Endothelial cell of umbilical vein (primary cell): ENCODE measurements at regions not wholly inside any gene's neighbourhood (a gene's known extent, or its start where the extent isn't known, plus 50 kb on each side); places are given as distances from the start of the nearest gene placed in this dataset.

Experiments used
- BruUV-seq: library from RNA; stranded (reverse); fragments of 400-500 nt; replicated peaks from 2 replicates; lab custom pipeline; 2021; lab: Mats Ljungman, UMichigan
- CTCF ChIA-PET: fragments of 300-600, 350-600 bp; sonication (Branson Sonifier 250); formaldehyde crosslinking; loops from one replicate; lab custom pipeline; 2021; ENCODE audit warnings: antibody characterized with exemption, inconsistent platforms; lab: Charles Lee
- POLR2A ChIA-PET: fragments of 300-600, 350-600 bp; sonication (Branson Sonifier 250); formaldehyde crosslinking; loops from one replicate; lab custom pipeline; 2021; ENCODE audit warnings: antibody characterized with exemption, inconsistent platforms; lab: Charles Lee
- DNase-seq: peaks from one replicate; pipeline ENCODE4 v3.0.0-alpha.2; 2011; ENCODE audit warnings: low read depth, low spot score
- FAIRE-seq: peaks from 2 replicates; lab custom pipeline; 2011; peaks lifted over from hg19 to GRCh38; lab: Jason Lieb, UNC
- H2AFZ ChIP-seq: 2 replicates; pipeline ENCODE4 v1.6.0; 2012; ENCODE audit warnings: low read depth, low read length, control low read depth, inconsistent platforms
- H3K27ac ChIP-seq: 2 replicates; pipeline ENCODE4 v1.5.1; 2011; ENCODE audit warnings: low read depth, mild to moderate bottlenecking, control low read depth, low read length, moderate library complexity; ENCODE audit not compliant: insufficient read depth
- H3K27me3 ChIP-seq, 2 experiments: 2 replicates each; pipeline versions ENCODE4 v1.6.0 to v1.6.1; 2011; ENCODE audit warnings: low read length in 2 of 2, mixed read lengths in 1 of 2; ENCODE audit not compliant: control insufficient read depth in 2 of 2, insufficient read depth in 2 of 2
- H3K36me3 ChIP-seq, 2 experiments: 2 replicates in 1 of 2; 3 replicates in 1 of 2; pipeline ENCODE4 v1.5.1; 2011; ENCODE audit warnings: low read length in 2 of 2, mild to moderate bottlenecking in 1 of 2, moderate library complexity in 1 of 2; ENCODE audit not compliant: control insufficient read depth in 2 of 2, insufficient read depth in 2 of 2; ENCODE audit errors: extremely low read depth in 1 of 2
- H3K4me1 ChIP-seq: 3 replicates; pipeline ENCODE4 v1.5.1; 2011; ENCODE audit warnings: mild to moderate bottlenecking, low read length; ENCODE audit not compliant: control insufficient read depth, insufficient read depth; ENCODE audit errors: extremely low read depth
- H3K4me2 ChIP-seq: 2 replicates; pipeline ENCODE4 v1.6.1; 2011; ENCODE audit warnings: low read length, control low read depth, mixed read lengths; ENCODE audit not compliant: insufficient read depth
- H3K4me3 ChIP-seq, 3 experiments: fragments of 200-600 bp in 1 of 3; sonication (generic), shearing (Covaris generic) in 1 of 3; replicated peaks in 1 of 3; 2 replicates each; pipeline ENCODE4 v1.5.1; 2011 to 2016; ENCODE audit warnings: control low read depth in 3 of 3, low read length in 3 of 3, mild to moderate bottlenecking in 2 of 3, inconsistent platforms in 1 of 3, low read depth in 1 of 3, moderate library complexity in 1 of 3; ENCODE audit not compliant: insufficient read depth in 1 of 3
- H3K79me2 ChIP-seq: 2 replicates; pipeline ENCODE4 v1.6.0; 2012; ENCODE audit warnings: low read length, inconsistent platforms; ENCODE audit not compliant: control insufficient read depth, insufficient read depth
- H3K9ac ChIP-seq: replicated peaks from 2 replicates; pipeline ENCODE3; 2011; ENCODE audit warnings: low read length, control low read depth; ENCODE audit not compliant: insufficient read depth; ENCODE audit errors: extremely low read depth
- H3K9me1 ChIP-seq: replicated peaks from 3 replicates; pipeline ENCODE4 v1.6.0; 2011; ENCODE audit warnings: mild to moderate bottlenecking, low read length; ENCODE audit not compliant: control insufficient read depth, insufficient read depth; ENCODE audit errors: extremely low read depth
- H3K9me3 ChIP-seq: replicated peaks from 2 replicates; pipeline ENCODE4 v1.5.1; 2012; ENCODE audit warnings: low read length, inconsistent platforms; ENCODE audit not compliant: control insufficient read depth, insufficient read depth
- H4K20me1 ChIP-seq: replicated peaks from 2 replicates; pipeline ENCODE3; 2011; ENCODE audit warnings: mild to moderate bottlenecking, low read length; ENCODE audit not compliant: control insufficient read depth, insufficient read depth; ENCODE audit errors: extremely low read depth
- CTCF ChIP-seq, 2 donors: IDR thresholded peaks; 1 replicate in 1 of 2; 2 replicates in 1 of 2; pipeline ENCODE4 v1.5.1; 2011; ENCODE audit warnings: low read length in 2 of 2, mild to moderate bottlenecking in 2 of 2, moderate library complexity in 2 of 2, control low read depth in 1 of 2, inconsistent platforms in 1 of 2, low read depth in 1 of 2; ENCODE audit not compliant: insufficient read depth in 1 of 2; ENCODE audit errors: extremely low read depth in 1 of 2
- FOS ChIP-seq: IDR thresholded peaks from 2 replicates; pipeline ENCODE4 v1.6.1; 2011; ENCODE audit warnings: mild to moderate bottlenecking, low read length, moderate library complexity, borderline replicate concordance; ENCODE audit not compliant: insufficient read depth
- MYC ChIP-seq: IDR thresholded peaks from one replicate; pipeline ENCODE4 v1.6.1; 2011; ENCODE audit warnings: mild to moderate bottlenecking, low read depth, low read length
- POLR2A ChIP-seq: IDR thresholded peaks from 2 replicates; pipeline ENCODE4 v1.6.1; 2012; ENCODE audit warnings: low read depth, mild to moderate bottlenecking, control low read depth, low read length
- POLR2AphosphoS5 ChIP-seq: IDR thresholded peaks from 2 replicates; pipeline ENCODE4 v1.6.1; 2012; ENCODE audit warnings: low read depth, mild to moderate bottlenecking, control low read depth, low read length, moderate library complexity; ENCODE audit not compliant: insufficient read depth
- dilution Hi-C: fragments of 300-500 bp; cut with MboI; formaldehyde crosslinking; loops from one replicate; pipeline ENCODE4 v1.15.0; 2019; ENCODE audit warnings: low sequenced_read_pairs; ENCODE audit not compliant: extremely low pct_ligation_motif_present
- intact Hi-C: fragments of 100-400 bp; cut with micrococcal nuclease; formaldehyde crosslinking; loops from one replicate; pipeline ENCODE4 v1.10.0; 2022
- TF ChIP-seq, protein P1 (sequence below): IDR thresholded peaks from 2 replicates; pipeline ENCODE4 v1.6.1; 2011; ENCODE audit not compliant: insufficient read depth, insufficient read length

DNA sequence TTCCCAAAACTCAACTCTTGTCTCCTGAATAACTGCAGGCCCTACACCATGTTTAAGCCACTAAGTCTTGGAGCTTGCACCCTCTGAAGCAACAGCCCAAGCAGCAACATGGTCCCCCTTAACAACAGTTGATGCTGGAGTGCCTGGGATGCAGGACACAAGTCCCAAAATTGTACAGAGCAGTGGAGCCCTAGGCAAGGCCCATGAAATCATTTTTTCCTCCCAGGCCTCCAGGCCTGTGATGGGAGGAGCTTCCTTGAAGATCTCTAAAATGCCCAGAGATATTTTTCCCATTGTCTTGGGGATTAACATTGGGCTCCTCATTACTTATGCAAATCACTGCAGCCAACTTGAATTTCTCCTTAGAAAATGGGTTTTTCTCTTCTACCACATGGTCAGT lies 311.9 kb upstream of the EPHA3 start:
- dilution Hi-C loops (no loop called here), intact Hi-C loops (no loop called here)
- H3K4me2 ChIP-seq: no peak overlapping the region
- H3K27ac ChIP-seq: no peak overlapping the region
- DNase-seq (no peak), FAIRE-seq (no peak)
- CTCF ChIA-PET: no interaction called here
- H3K9ac ChIP-seq: no peak overlapping the region
- H3K9me1 ChIP-seq: no peaks in the 10 kb centered on the region
- H3K36me3 ChIP-seq: no peaks in the 10 kb centered on the region
- POLR2A ChIA-PET: no interaction called here
- BruUV-seq: no TSS peak
- H3K27me3 ChIP-seq: no peaks in the 10 kb centered on the region
- H3K9me3 ChIP-seq: peaks cover 3% of the 10 kb centered on the region
- TF ChIP-seq, protein P1, sequence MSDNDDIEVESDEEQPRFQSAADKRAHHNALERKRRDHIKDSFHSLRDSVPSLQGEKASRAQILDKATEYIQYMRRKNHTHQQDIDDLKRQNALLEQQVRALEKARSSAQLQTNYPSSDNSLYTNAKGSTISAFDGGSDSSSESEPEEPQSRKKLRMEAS: no peak
- TF ChIP-seq FOS (no peak), POLR2A (no peak), MYC (no peak), CTCF (IDR thresholded peaks at IDR 0.05; ENCODE audit: extremely low read depth in 1 of 2, insufficient read depth in 1 of 2, low read depth in 1 of 2, low read length in 2 of 2) (no peak), POLR2AphosphoS5 (no peak)
- no peak overlapping the region for H3K4me3 ChIP-seq
- H3K79me2 ChIP-seq: no peaks in the 10 kb centered on the region
- H2AFZ ChIP-seq: no peak overlapping the region
- H4K20me1 ChIP-seq: no peaks in the 10 kb centered on the region
- H3K4me1 ChIP-seq: no peaks in the 10 kb centered on the region
